Neural cell (in vitro differentiated cells): ENCODE measurements at regions not wholly inside any gene's neighbourhood (a gene's known extent, or its start where the extent isn't known, plus 50 kb on each side); places are given as distances from the start of the nearest gene placed in this dataset.

Experiments
- CTCF ChIP-seq: fragments of 450-650 bp; IDR thresholded peaks from 2 replicates; pipeline ENCODE4 v1.5.1; 2014; ENCODE audit warnings: antibody characterized with exemption, mild to moderate bottlenecking, moderate library complexity; ENCODE audit not compliant: poor library complexity, severe bottlenecking
- EZH2 ChIP-seq: fragments of 200-600, 300-800 bp; shearing (Covaris generic), sonication (generic); IDR thresholded peaks from 2 replicates; pipeline ENCODE4 v1.6.1; 2014; ENCODE audit warnings: antibody characterized with exemption, low read length, borderline replicate concordance, mild to moderate bottlenecking; ENCODE audit not compliant: insufficient read depth, poor library complexity, severe bottlenecking
- REST ChIP-seq: IDR thresholded peaks from 2 replicates; pipeline ENCODE4 v1.6.1; 2012; ENCODE audit warnings: borderline replicate concordance

- TF ChIP-seq CTCF = no peak
- TF ChIP-seq EZH2 = no peak
- no peak for TF ChIP-seq REST
Measured at GRCh38 chr1:102102276-102102780, 105.6 kb upstream of the OLFM3 start.
